PC-9 (cell line): ENCODE measurements at regions not wholly inside any gene's neighbourhood (a gene's known extent, or its start where the extent isn't known, plus 50 kb on each side); places are given as distances from the start of the nearest gene placed in this dataset.

Source experiments
- BruUV-seq: library from RNA; stranded (reverse); fragments of 400-500 nt; replicated peaks from 2 replicates; lab custom pipeline; 2021; lab: Mats Ljungman, UMichigan
- CTCF ChIA-PET: fragments of 300-600 bp; sonication (Branson Sonifier 250); formaldehyde crosslinking; loops from one replicate; lab custom pipeline; 2022; ENCODE audit warnings: antibody characterized with exemption; lab: Charles Lee
- POLR2A ChIA-PET: fragments of 300-600 bp; sonication (Branson Sonifier 250); formaldehyde crosslinking; loops from one replicate; lab custom pipeline; 2022; ENCODE audit warnings: antibody characterized with exemption; ENCODE audit not compliant: unreplicated experiment; lab: Charles Lee
- DNase-seq, 2 experiments: peaks; one replicate each; pipeline versions ENCODE4 v3.0.0 to v3.0.0-alpha.2; 2015 to 2022; ENCODE audit warnings: mixed read lengths in 1 of 2
- H2AFZ ChIP-seq: fragments of 200-600 bp; sonication (generic); 2 replicates; pipeline ENCODE4 v1.8.1; 2017; ENCODE audit warnings: antibody characterized with exemption
- H3F3A ChIP-seq: fragments of 200-600 bp; sonication (generic); 2 replicates; pipeline ENCODE4 v1.8.1; 2017; ENCODE audit warnings: antibody characterized with exemption, mild to moderate bottlenecking, low read depth; ENCODE audit not compliant: insufficient read depth
- H3K27ac ChIP-seq: fragments of 200-600 bp; sonication (generic); 2 replicates; pipeline ENCODE4 v1.6.1; 2016; ENCODE audit warnings: mixed run types
- H3K27me3 ChIP-seq: fragments of 200-600 bp; sonication (generic); 2 replicates; pipeline ENCODE4 v1.6.1; 2016; ENCODE audit warnings: low read depth, mixed run types; ENCODE audit not compliant: insufficient read depth
- H3K36me3 ChIP-seq: fragments of 200-600 bp; sonication (generic); 2 replicates; pipeline ENCODE4 v1.6.1; 2016; ENCODE audit warnings: low read depth, mixed run types
- H3K4me1 ChIP-seq: fragments of 200-600 bp; sonication (generic); replicated peaks from 2 replicates; pipeline ENCODE4 v1.6.1; 2016; ENCODE audit warnings: mixed run types; ENCODE audit not compliant: insufficient read depth
- H3K4me2 ChIP-seq: fragments of 200-600 bp; sonication (generic); 2 replicates; pipeline ENCODE4 v1.6.1; 2017; ENCODE audit warnings: mixed run types
- H3K4me3 ChIP-seq: fragments of 200-600 bp; sonication (generic); 2 replicates; pipeline ENCODE4 v1.6.1; 2016; ENCODE audit warnings: mixed run types
- H3K79me2 ChIP-seq: fragments of 200-600 bp; sonication (generic); 2 replicates; pipeline ENCODE4 v1.6.1; 2017; ENCODE audit warnings: low read depth, mixed run types
- H3K9me2 ChIP-seq: fragments of 200-600 bp; sonication (generic); 2 replicates; pipeline ENCODE4 v1.8.1; 2017; ENCODE audit warnings: mild to moderate bottlenecking; ENCODE audit not compliant: insufficient read depth
- H3K9me3 ChIP-seq: fragments of 200-600 bp; sonication (generic); 2 replicates; pipeline ENCODE4 v1.8.1; 2016; ENCODE audit warnings: low read depth; ENCODE audit not compliant: insufficient read depth
- H4K20me1 ChIP-seq: fragments of 200-600 bp; sonication (generic); 2 replicates; pipeline ENCODE4 v1.8.1; 2017; ENCODE audit not compliant: insufficient read depth
- EZH2 ChIP-seq: fragments of 200-600 bp; sonication (generic); IDR thresholded peaks from 2 replicates; pipeline ENCODE4 v1.8.0; 2017; ENCODE audit warnings: antibody characterized with exemption, low read depth
- intact Hi-C: fragments of 100-400 bp; cut with micrococcal nuclease; formaldehyde crosslinking; loops from one replicate; pipeline ENCODE4 v1.10.0; 2022; ENCODE audit not compliant: unreplicated experiment
- TF ChIP-seq, protein P1 (sequence below): fragments of 200-600 bp; sonication (generic); conservative IDR thresholded peaks from 2 replicates; pipeline ENCODE4 v1.6.1; 2017; ENCODE audit warnings: mixed run types, antibody characterized with exemption, mild to moderate bottlenecking, moderate library complexity

DNA sequence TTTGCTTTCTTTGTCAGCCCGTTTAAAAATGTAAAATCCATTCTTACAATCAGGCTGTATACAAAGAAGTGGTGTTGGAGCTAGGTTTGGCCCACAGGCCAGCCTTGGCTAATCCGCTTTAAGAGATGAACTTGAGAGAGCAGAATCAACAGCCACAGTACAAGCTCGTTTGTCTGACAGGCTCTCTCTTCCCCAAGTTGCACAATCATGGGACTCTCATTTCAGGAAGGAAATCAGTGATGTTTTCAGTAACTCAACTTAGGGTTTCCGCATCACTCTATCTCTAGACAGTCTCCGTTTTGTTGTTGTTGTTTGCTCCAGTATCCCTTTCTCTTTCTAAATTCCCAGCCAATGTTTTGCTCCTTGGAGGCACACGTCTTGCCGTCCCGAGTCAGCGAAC lies 582.0 kb upstream of the MKI67 start:
- peaks cover 23% of the 10 kb centered on the region for H3K27me3 ChIP-seq
- CTCF ChIA-PET, result no interaction called here
- no peak overlapping the region for H3K27ac ChIP-seq
- no peaks in the 10 kb centered on the region for H3K36me3 ChIP-seq
- H3K4me2 ChIP-seq, result no peak overlapping the region
- no peak overlapping the region for H2AFZ ChIP-seq
- no peaks in the 10 kb centered on the region for H3K79me2 ChIP-seq
- TF ChIP-seq EZH2, result no peak
- TF ChIP-seq, protein P1, sequence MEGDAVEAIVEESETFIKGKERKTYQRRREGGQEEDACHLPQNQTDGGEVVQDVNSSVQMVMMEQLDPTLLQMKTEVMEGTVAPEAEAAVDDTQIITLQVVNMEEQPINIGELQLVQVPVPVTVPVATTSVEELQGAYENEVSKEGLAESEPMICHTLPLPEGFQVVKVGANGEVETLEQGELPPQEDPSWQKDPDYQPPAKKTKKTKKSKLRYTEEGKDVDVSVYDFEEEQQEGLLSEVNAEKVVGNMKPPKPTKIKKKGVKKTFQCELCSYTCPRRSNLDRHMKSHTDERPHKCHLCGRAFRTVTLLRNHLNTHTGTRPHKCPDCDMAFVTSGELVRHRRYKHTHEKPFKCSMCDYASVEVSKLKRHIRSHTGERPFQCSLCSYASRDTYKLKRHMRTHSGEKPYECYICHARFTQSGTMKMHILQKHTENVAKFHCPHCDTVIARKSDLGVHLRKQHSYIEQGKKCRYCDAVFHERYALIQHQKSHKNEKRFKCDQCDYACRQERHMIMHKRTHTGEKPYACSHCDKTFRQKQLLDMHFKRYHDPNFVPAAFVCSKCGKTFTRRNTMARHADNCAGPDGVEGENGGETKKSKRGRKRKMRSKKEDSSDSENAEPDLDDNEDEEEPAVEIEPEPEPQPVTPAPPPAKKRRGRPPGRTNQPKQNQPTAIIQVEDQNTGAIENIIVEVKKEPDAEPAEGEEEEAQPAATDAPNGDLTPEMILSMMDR, result no peak
- intact Hi-C loops, result no loop called here
- POLR2A ChIA-PET, result no interaction called here
- no peaks in the 10 kb centered on the region for H4K20me1 ChIP-seq
- no peak for DNase-seq
- H3K4me3 ChIP-seq, result no peak overlapping the region
- no peaks in the 10 kb centered on the region for H3K9me2 ChIP-seq
- H3F3A ChIP-seq, result no peaks in the 10 kb centered on the region
- BruUV-seq, result no TSS peak
- H3K4me1 ChIP-seq, result no peaks in the 10 kb centered on the region
- no peaks in the 10 kb centered on the region for H3K9me3 ChIP-seq

DNA sequence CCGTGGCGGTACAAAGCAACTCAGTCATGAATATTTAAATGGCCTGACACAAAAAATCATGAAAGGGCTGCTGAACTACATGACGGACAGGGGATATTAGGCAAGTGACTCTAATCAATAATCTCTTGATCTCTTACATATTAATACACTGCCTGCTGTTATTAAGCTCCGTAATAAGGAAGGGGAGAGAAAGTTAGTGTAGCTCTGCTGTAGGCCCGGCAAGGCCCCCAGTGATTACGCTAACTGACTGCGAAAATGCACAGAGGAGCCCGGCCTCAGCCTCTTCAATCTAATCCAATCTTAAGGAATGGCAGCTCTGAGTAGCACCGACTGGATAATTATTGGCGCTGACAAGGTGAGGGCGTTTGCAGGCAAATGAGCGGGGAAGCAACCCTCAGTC lies 583.5 kb upstream of the MKI67 start:
- DNase-seq, result no peak
- no peaks in the 10 kb centered on the region for H3F3A ChIP-seq
- no peak overlapping the region for H3K27ac ChIP-seq
- ChIA-PET CTCF (no interaction called here), POLR2A (no interaction called here)
- intact Hi-C loops, result no loop called here
- no peak overlapping the region for H3K4me2 ChIP-seq
- H3K4me1 ChIP-seq, result no peaks in the 10 kb centered on the region
- no peaks in the 10 kb centered on the region for H3K36me3 ChIP-seq
- TF ChIP-seq, protein P1, result no peak
- TF ChIP-seq EZH2, result no peak
- H3K4me3 ChIP-seq, result no peak overlapping the region
- H3K9me3 ChIP-seq, result no peaks in the 10 kb centered on the region
- H3K27me3 ChIP-seq, result peaks cover 32% of the 10 kb centered on the region
- H3K79me2 ChIP-seq, result no peaks in the 10 kb centered on the region
- no peak overlapping the region for H2AFZ ChIP-seq
- H3K9me2 ChIP-seq, result no peaks in the 10 kb centered on the region
- H4K20me1 ChIP-seq, result no peaks in the 10 kb centered on the region
- BruUV-seq, result no TSS peak

DNA sequence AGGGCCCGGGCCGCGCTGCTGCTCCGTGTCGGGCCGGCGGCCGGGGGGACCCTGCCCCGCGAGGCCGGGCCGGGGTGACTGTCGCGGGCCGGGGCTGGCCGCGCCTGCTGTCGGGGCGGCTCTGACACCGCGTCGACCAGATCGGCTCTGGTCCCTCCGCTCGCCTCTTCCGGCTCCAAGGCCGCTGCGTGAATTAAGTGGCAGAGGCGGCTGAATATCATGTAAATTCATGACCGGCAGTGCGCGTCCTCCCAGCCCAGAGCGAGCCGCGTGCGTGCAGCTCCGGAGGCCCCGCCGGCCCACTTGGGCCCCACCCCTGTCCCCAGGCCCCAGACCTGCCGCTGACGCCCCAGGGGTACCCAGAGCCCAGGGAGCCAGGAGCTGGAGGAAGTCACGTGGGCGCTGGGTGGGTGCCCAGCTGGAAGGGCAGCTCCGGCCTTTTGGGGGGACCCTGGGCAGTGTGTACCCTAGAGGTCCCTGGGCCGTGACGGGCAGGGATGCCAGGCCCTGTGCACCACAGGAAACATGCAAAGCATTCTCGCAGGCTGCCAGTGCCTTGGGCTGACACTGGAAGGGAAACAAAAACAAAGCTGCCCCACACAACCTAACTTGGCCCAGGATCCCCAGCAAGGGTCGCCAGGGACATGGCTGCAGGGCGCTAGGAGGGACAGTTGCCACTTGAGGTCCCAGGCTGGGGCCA lies 584.0 kb upstream of the MKI67 start:
- Histone ChIP-seq H3F3A (no peaks in the 10 kb centered on the region), H3K9me2 (no peaks in the 10 kb centered on the region), H3K27me3 (peaks cover 35% of the 10 kb centered on the region), H3K27ac (no peak overlapping the region), H3K4me1 (no peaks in the 10 kb centered on the region), H3K4me2 (no peak overlapping the region), H3K79me2 (no peaks in the 10 kb centered on the region), H2AFZ (no peak overlapping the region), H3K9me3 (no peaks in the 10 kb centered on the region), H3K4me3 (no peak overlapping the region), H3K36me3 (no peaks in the 10 kb centered on the region), H4K20me1 (no peaks in the 10 kb centered on the region)
- no peak for DNase-seq
- intact Hi-C loops, result no loop called here
- no TSS peak for BruUV-seq
- POLR2A ChIA-PET, result no interaction called here
- no peak for TF ChIP-seq EZH2
- TF ChIP-seq, protein P1, result no peak
- CTCF ChIA-PET, result no interaction called here
